Loucy (cell line): ENCODE measurements at regions not wholly inside any gene's neighbourhood (a gene's known extent, or its start where the extent isn't known, plus 50 kb on each side); places are given as distances from the start of the nearest gene placed in this dataset.

Source experiments
- H2AFZ ChIP-seq: fragments of 200-600 bp; sonication (generic); 2 replicates; pipeline ENCODE4 v1.6.0; 2016; ENCODE audit warnings: antibody characterized with exemption, mild to moderate bottlenecking, low read length, moderate library complexity
- H3F3A ChIP-seq: fragments of 200-600 bp; 2 replicates; pipeline ENCODE4 v1.6.0; 2016; ENCODE audit warnings: antibody characterized with exemption, low read depth, mild to moderate bottlenecking
- H3K27me3 ChIP-seq: fragments of 200-600 bp; sonication (generic); 2 replicates; pipeline ENCODE4 v1.6.1; 2014; ENCODE audit warnings: low read length, mild to moderate bottlenecking; ENCODE audit not compliant: insufficient read depth, poor library complexity, severe bottlenecking
- H3K36me3 ChIP-seq: fragments of 200-600 bp; sonication (generic); 2 replicates; pipeline ENCODE4 v1.6.1; 2016; ENCODE audit warnings: low read length; ENCODE audit not compliant: insufficient read depth
- H3K4me1 ChIP-seq: fragments of 200-600 bp; sonication (generic); 2 replicates; pipeline ENCODE4 v1.5.1; 2014; ENCODE audit warnings: low read length, mild to moderate bottlenecking; ENCODE audit not compliant: insufficient read depth, poor library complexity, severe bottlenecking
- H3K4me2 ChIP-seq: fragments of 200-600 bp; sonication (generic); 2 replicates; pipeline ENCODE4 v1.6.0; 2014; ENCODE audit warnings: antibody characterized with exemption, low read length, low read depth, mild to moderate bottlenecking; ENCODE audit not compliant: poor library complexity, severe bottlenecking
- H3K4me3 ChIP-seq: fragments of 200-600 bp; sonication (generic); 2 replicates; pipeline ENCODE4 v1.5.1; 2014; ENCODE audit warnings: low read length, mild to moderate bottlenecking, mixed read lengths; ENCODE audit not compliant: poor library complexity, severe bottlenecking
- H3K79me2 ChIP-seq: fragments of 200-600 bp; sonication (generic); 2 replicates; pipeline ENCODE4 v1.6.1; 2014; ENCODE audit warnings: low read length; ENCODE audit not compliant: insufficient read depth
- H3K9ac ChIP-seq: fragments of 200-600 bp; sonication (generic); 2 replicates; pipeline ENCODE4 v1.6.0; 2014; ENCODE audit warnings: mild to moderate bottlenecking, low read depth, low read length, moderate library complexity; ENCODE audit not compliant: poor library complexity, severe bottlenecking
- H3K9me2 ChIP-seq: fragments of 200-600 bp; sonication (generic); replicated peaks from 2 replicates; pipeline ENCODE4 v1.6.1; 2016; ENCODE audit warnings: low read depth, low read length, mixed read lengths
- H3K9me3 ChIP-seq: fragments of 200-600 bp; sonication (generic); 2 replicates; pipeline ENCODE4 v1.6.1; 2014; ENCODE audit warnings: mild to moderate bottlenecking, antibody characterized with exemption, low read length, low read depth; ENCODE audit not compliant: insufficient read depth
- H4K20me1 ChIP-seq: fragments of 200-600 bp; sonication (generic); 2 replicates; pipeline ENCODE4 v1.6.0; 2014; ENCODE audit warnings: antibody characterized with exemption, low read length, mild to moderate bottlenecking; ENCODE audit not compliant: insufficient read depth, poor library complexity, severe bottlenecking
- CTCF ChIP-seq: fragments of 200-600 bp; sonication (generic); conservative IDR thresholded peaks from 2 replicates; pipeline ENCODE4 v1.5.1; 2014; ENCODE audit warnings: mild to moderate bottlenecking, antibody characterized with exemption, low read length
- EZH2phosphoT487 ChIP-seq: fragments of 200-600 bp; IDR thresholded peaks from 2 replicates; pipeline ENCODE4 v1.6.1; 2018; ENCODE audit warnings: antibody characterized with exemption, mild to moderate bottlenecking, moderate library complexity, borderline replicate concordance

GRCh38 chr21:41621513-41621912 is 113.6 kb upstream of the TMPRSS2 start:
- Histone ChIP-seq H3K4me1 (no peaks in the 10 kb centered on the region), H3K27me3 (no peaks in the 10 kb centered on the region), H3K36me3 (no peaks in the 10 kb centered on the region), H3K9me3 (no peaks in the 10 kb centered on the region), H3K4me2 (no peak overlapping the region), H3K9ac (no peak overlapping the region), H2AFZ (no peak overlapping the region), H4K20me1 (no peaks in the 10 kb centered on the region), H3K79me2 (no peaks in the 10 kb centered on the region), H3F3A (no peaks in the 10 kb centered on the region), H3K9me2 (no peaks in the 10 kb centered on the region), H3K4me3 (no peak overlapping the region)
- TF ChIP-seq CTCF, result no peak
- TF ChIP-seq EZH2phosphoT487, result no peak

- Histone ChIP-seq H3K9me3 (no peaks in the 10 kb centered on the region), H2AFZ (no peak overlapping the region), H3K79me2 (no peaks in the 10 kb centered on the region), H3K9me2 (no peaks in the 10 kb centered on the region), H3K27me3 (no peaks in the 10 kb centered on the region), H3K4me2 (no peak overlapping the region), H4K20me1 (no peaks in the 10 kb centered on the region), H3K4me3 (no peak overlapping the region), H3F3A (no peaks in the 10 kb centered on the region), H3K4me1 (no peaks in the 10 kb centered on the region), H3K36me3 (no peaks in the 10 kb centered on the region), H3K9ac (no peak overlapping the region)
- TF ChIP-seq EZH2phosphoT487, result no peak
Observed at GRCh38 chr21:41620982-41621381, 113.0 kb upstream of the TMPRSS2 start.

GRCh38 chr21:41620541-41620940 is 112.6 kb upstream of the TMPRSS2 start:
- H3K4me2 ChIP-seq, result no peak overlapping the region
- no peak for TF ChIP-seq CTCF
- no peak for TF ChIP-seq EZH2phosphoT487

GRCh38 chr21:41616031-41616591 is 108.2 kb upstream of the TMPRSS2 start:
- no peaks in the 10 kb centered on the region for H3K9me2 ChIP-seq
- no peak overlapping the region for H3K4me2 ChIP-seq
- no peak overlapping the region for H3K9ac ChIP-seq
- H3K27me3 ChIP-seq, result no peaks in the 10 kb centered on the region
- TF ChIP-seq CTCF (no peak), EZH2phosphoT487 (no peak)
- H3K4me3 ChIP-seq, result no peak overlapping the region
- H3K9me3 ChIP-seq, result no peaks in the 10 kb centered on the region
- H3F3A ChIP-seq, result no peaks in the 10 kb centered on the region
- no peaks in the 10 kb centered on the region for H3K79me2 ChIP-seq
- no peak overlapping the region for H2AFZ ChIP-seq
- H3K36me3 ChIP-seq, result no peaks in the 10 kb centered on the region
- H4K20me1 ChIP-seq, result no peaks in the 10 kb centered on the region
- H3K4me1 ChIP-seq, result peaks cover 3% of the 10 kb centered on the region

More at GRCh38 chr21:41620541-41620940, 112.6 kb upstream of the TMPRSS2 start:
- H3K36me3 ChIP-seq, result no peaks in the 10 kb centered on the region
- no peak overlapping the region for H2AFZ ChIP-seq
- H3F3A ChIP-seq, result no peaks in the 10 kb centered on the region
- no peak overlapping the region for H3K9ac ChIP-seq
- H3K4me3 ChIP-seq, result no peak overlapping the region
- no peaks in the 10 kb centered on the region for H3K79me2 ChIP-seq
- no peaks in the 10 kb centered on the region for H4K20me1 ChIP-seq
- no peaks in the 10 kb centered on the region for H3K4me1 ChIP-seq
- no peaks in the 10 kb centered on the region for H3K27me3 ChIP-seq
- H3K9me2 ChIP-seq, result no peaks in the 10 kb centered on the region
- no peaks in the 10 kb centered on the region for H3K9me3 ChIP-seq
